HS-5 (cell line): ENCODE measurements at regions not wholly inside any gene's neighbourhood (a gene's known extent, or its start where the extent isn't known, plus 50 kb on each side); places are given as distances from the start of the nearest gene placed in this dataset.
"Not testable (repeated sequence)": the region's sequence is repeated elsewhere in the genome, so short reads cannot be mapped to it uniquely, and the experiment has no call there.

Experiments used
- DNase-seq: peaks from one replicate; pipeline ENCODE4 v3.0.0-alpha.2; 2012; ENCODE audit warnings: low read depth

GRCh38 chr16:52976539-52977167, 76.0 kb downstream of the CHD9NB start:
- no peak for DNase-seq

DNA sequence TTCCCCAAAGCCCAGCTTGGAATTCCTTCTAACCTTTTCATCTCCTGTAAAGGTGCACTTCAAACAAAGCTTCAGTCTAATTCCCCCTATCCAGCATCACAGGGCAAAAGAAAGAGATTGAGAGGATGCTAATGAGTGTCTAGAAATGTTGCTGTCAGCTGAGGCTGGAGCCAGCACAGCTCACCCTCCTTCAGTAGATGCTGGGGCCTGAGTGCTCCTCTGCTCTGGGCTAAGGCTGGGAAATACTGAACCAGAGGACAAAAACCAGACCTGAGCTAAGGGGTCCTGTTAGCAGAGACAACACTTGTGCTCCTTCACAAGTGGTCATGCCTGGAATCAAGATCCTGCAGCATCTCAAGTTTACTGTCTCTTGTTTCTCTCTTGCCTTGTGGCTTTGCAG, 85.0 kb downstream of the CHD9NB start:
- DNase-seq, result no peak

DNA sequence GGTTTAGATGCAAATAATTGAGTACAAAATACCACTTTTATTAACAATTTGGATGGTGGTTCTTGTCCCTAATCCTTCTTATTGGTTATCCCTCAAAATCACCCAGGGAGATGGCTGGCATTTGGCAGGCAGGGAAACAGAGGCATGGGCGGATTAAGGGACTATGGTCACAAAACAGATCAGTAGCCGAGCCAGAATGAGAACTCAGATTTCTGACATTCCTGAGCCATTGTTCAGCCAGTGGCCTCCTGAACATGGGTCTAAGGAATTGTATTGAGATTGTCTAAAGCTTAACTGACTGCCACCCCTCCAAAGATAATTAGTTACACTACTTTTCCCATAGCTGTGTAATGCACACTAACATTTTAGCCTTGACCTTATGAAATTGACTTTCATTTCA, 88.4 kb downstream of the CHD9NB start:
- DNase-seq, result no peak

DNA sequence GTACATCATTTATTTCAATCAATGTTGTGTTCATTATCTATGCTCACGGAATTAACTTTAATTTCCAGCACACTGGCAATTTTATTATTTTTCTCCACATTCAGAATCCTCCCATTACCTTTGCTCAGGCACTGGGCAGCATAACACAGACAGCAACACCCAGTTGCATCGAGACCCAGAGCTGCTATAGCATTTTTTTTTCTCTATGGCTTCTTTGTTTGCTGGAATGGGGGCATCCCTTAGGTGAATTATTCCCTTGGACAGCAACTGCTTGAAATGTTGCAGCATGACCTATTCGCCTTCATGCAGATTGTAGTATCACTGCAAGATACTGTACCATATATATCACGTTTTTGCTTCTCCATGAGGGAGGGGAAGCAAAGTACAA, 88.8 kb downstream of the CHD9NB start:
- no peak for DNase-seq

DNA sequence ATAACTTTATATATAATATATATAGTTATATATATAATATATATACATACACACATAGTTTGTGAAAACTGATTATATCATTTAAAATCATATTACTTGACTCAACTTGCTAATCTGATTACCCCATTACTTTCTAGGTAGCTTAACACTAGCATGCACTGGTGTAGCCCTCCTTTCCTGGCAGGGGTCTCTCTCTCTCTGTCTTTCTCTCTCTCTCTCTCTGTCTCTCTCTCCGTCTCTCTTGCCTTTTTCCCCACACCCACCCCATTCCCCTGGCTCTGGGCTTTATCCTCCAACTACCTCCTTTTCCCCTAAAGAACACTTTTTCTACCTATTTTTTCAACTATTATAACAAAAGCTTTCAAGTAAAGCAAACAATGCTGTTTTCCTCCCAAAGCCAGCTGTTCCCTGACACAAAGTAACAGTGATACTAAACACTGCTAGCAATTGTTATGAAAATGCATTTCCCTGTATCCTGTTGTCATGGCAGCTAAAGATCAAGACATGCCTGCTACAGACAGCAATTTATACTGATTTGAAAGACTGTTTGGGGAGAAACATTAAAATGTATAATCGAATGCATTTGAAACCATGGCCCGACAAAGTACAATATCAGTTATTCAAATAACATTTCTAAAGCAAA, 89.4 kb downstream of the CHD9NB start:
- no peak for DNase-seq

DNA sequence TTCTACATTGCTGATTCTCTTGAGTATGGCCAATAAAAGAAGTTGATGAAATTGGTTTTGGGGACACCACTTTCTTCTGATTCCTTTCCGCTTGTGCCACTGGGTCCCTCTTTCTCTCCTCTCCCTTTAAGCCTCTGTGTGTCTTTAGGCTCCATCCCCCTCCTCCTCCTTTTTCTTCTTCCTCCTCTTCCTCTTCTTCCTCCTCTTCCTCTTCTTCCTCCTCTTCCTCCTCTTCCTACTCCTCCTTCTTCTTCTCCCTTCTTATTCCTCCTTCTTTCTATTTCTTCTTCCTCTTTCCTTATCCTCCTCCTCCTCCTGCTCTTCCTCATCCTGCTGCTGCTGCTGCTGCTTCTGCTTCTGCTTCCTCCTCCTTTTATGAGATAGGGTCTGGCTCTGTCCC, 93.7 kb downstream of the CHD9NB start:
- no peak for DNase-seq

DNA sequence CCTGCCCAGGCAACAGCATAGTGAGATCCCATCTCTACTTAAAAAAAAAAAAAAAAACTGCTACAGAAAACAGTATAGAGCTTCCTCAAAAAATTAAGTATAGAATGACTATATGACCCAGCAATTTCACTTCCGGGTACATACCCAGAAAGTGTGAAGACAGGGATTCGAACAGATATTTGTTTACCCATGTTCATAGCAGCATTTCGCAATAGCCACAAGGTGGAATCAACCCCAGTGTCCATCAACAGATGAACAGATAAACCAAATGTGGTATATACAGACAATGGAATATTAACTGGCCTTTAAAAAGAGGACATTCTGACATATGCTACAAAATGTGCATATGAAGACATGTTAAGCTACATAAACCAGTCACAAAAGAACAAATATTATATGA, 95.5 kb downstream of the CHD9NB start:
- DNase-seq, result no peak

- no peak for DNase-seq
Measured at GRCh38 chr16:52956044-52956443, 96.7 kb downstream of the CHD9NB start.

- no peak for DNase-seq
Measured at GRCh38 chr16:52953215-52953614, 99.5 kb downstream of the CHD9NB start.

DNA sequence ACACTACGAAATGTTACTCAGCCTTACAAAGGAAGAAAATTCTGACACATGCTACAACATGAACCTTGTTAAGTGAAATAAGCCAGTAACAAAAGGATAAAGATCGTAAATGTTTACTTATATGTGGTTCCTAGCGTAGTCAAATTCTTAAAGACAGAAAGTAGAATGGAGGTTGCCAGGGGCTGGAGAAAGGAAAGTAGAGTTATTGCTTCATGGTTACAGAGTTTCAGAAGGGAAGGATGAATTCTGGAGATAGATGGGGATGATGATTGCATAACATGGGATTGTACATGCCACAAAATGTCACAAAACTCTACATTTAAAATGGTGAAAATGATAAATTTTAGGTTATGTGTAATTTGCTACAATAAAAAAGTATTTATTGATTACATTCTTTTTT, 103.8 kb downstream of the CHD9NB start:
- DNase-seq, result no peak

- no peak for DNase-seq
Measured at GRCh38 chr16:52932321-52932720, 120.4 kb downstream of the CHD9NB start.

- no peak for DNase-seq
Measured at GRCh38 chr16:52929478-52930400, 123.0 kb downstream of the CHD9NB start.

DNA sequence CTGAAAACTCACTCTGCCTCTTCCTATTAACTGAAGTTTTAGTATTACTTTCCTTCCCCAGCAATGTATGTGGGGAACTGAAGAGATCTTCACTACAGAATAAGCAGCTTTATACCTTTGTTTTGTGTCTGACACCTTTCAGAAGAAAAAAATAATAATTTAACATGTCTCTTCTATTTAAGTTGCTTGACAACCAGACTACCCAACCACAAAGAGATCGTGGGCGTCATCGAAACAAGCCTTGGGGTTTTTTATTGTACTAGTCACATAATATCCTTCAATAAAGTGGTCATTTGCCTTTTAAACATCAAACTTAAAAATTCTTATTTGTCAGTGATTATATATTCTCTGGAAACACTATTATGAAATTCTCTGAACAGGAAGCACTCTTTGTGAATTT, 123.7 kb downstream of the CHD9NB start:
- DNase-seq, result no peak

DNA sequence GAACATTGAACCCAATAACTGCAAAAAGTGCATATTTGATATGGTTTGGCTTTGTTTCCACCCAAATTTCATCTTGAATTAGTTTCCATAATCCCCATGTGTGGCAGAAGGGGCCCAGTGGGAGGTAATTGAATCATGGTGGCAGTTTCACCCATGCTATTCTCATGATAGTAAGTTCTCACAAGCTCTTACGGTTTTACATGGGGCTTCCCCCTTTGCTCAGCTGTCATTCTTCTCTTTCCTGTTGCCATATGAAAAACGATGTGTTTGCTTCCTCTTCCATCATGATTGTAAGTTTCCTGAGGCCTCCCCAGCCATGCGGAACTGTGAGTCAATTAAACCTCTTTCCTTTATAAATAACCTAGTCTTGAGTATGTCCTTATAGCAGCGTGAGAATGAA, 127.6 kb downstream of the CHD9NB start:
- no peak for DNase-seq

GRCh38 chr16:52924162-52924561, 128.5 kb downstream of the CHD9NB start:
- no peak for DNase-seq

- no peak for DNase-seq
Measured at GRCh38 chr16:52921104-52921503, 131.6 kb downstream of the CHD9NB start.

DNA sequence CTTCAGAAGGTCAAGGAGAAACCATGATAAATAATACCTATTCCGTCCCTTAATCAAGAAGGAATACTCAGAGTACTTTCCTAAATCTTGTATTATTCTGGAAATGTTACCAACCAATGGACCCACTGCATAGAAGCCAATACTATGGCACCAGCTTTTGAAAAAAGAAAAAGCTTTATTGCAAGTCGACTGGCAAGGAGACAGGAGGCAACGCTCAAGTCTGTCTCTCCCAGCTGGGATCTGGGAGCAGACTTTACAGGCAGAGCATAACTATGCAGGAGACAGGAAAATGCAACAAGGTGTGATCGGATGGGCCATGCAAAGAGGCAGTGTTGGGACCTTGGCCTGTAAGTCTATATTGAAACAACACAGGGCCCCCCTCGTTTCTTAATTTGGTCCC, 132.4 kb downstream of the CHD9NB start:
- no peak for DNase-seq

DNA sequence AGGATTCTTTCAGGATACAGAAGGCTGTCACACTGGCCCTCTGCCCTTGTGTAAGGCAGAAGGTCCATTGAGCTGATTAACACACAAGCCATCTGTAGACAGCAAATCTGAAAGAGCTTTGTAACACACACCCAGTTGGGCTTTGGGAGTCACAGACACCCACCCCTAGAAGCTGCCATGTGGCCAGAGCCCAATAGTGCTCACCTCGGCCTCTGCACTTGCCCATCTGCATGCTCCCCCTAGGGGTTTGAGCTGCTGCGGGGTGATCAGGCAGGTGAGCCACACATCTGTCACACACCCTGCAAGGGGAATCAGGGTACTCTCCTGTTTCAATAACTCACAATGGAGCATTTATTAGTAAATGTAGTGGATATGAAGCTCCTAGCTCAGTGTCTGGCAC, 138.3 kb downstream of the CHD9NB start:
- no peak for DNase-seq

DNA sequence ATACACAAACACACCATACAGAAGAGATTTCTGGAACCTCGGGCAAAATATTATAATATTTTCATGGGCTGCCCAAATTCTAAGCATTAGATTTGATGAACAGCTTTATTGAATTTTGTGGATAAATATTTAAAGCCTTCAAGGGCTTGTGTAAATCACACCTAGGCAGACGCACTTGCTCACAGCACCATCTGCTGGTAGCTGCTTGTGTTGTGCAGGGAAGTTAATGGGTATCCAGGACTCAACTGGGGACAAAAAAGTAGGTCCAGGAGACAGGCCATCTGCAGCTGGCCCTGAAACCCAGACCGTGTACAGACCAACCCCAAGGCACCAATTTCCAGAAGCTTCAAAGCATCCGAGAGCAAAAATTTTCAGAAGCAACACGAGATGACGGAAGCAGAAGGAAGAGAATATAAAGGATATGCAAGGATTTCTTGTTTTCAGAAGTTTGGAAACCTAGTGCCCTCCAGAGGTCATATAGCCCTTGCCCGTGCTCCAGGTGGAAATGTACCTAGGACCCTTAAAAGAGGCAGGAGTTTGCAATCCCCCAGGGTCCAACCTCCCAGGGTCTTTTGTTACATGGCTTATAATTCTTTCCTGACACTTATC, 140.0 kb downstream of the CHD9NB start:
- DNase-seq, result no peak

GRCh38 chr16:52908057-52908456, 144.6 kb downstream of the CHD9NB start:
- DNase-seq, result not testable (repeated sequence)

GRCh38 chr16:52906281-52906680, 146.4 kb downstream of the CHD9NB start:
- no peak for DNase-seq

DNA sequence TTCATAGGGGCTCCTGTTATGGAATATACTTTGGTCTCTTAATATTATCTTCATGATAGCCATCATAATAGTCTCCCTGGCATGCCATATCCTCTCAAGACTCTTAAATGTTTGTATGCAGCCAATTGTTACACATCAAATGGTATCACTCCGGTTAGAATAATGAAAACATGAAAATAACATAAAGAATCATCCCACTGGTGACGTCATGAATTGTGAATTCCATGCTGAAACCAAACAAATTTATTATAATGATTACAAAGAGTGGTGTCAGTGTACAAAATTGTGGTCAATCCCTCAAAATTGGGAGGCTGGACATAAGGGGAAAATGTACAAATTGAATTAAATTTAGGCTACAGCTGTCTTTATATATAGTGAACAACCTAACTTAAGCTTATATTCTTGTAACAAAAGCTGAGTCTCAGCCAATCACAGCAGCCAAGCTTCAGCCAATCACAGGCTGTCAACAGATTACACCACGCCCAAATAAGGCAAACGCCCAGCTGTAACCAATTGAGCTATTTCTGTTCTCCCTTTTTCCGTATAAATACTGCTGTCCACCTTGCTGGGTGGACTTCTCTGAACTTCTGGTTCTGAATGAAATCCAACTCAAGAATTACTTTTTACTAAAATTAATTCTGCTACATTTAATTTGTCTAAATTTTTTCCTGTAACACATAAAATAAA, 156.1 kb downstream of the CHD9NB start:
- DNase-seq, result no peak
